SJCRH30 (cell line): ENCODE measurements at regions not wholly inside any gene's neighbourhood (a gene's known extent, or its start where the extent isn't known, plus 50 kb on each side); places are given as distances from the start of the nearest gene placed in this dataset.

ENCODE experiments used
- DNase-seq, 2 experiments: peaks; one replicate each; pipeline ENCODE4 v3.0.0-alpha.2; 2015 to 2020
- H3K27ac ChIP-seq: fragments of 250-450 bp; sonication (Bioruptor Pico); 2 replicates; pipeline ENCODE4 v1.5.1; 2020; ENCODE audit warnings: mild to moderate bottlenecking, moderate library complexity
- H3K27me3 ChIP-seq: fragments of 250-450 bp; sonication (Bioruptor Pico); 2 replicates; pipeline ENCODE4 v1.5.1; 2020; ENCODE audit warnings: mild to moderate bottlenecking, moderate library complexity
- H3K36me3 ChIP-seq: fragments of 250-450 bp; sonication (Bioruptor Pico); 2 replicates; pipeline ENCODE4 v1.5.1; 2020; ENCODE audit warnings: mild to moderate bottlenecking, moderate library complexity
- H3K4me1 ChIP-seq: fragments of 250-450 bp; sonication (Bioruptor Pico); 2 replicates; pipeline ENCODE4 v1.5.1; 2020; ENCODE audit warnings: mild to moderate bottlenecking, moderate library complexity
- H3K4me3 ChIP-seq: fragments of 250-450 bp; sonication (Bioruptor Pico); 2 replicates; pipeline ENCODE4 v1.5.1; 2020; ENCODE audit warnings: mild to moderate bottlenecking, moderate library complexity
- H3K9me3 ChIP-seq: fragments of 250-450 bp; sonication (Bioruptor Pico); replicated peaks from 2 replicates; pipeline ENCODE4 v1.5.1; 2020; ENCODE audit warnings: mild to moderate bottlenecking, moderate library complexity

DNA sequence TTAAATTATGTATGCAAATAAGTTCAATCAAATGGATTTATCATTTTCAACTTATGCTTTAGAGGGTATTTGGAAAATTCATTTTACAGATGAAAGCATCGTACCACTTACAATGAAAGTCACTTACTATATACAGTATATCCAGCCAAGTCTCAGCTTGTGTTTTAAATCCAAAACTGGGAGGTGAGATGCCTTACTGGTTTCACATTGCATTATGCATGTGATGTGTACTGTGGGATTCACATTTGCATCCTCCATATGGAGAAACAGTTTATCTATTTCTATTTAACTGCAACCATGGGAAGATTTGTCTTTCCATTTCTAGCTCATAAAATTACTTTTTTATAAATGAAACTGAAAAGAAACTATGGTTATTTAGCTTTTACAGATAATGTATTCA is 248.1 kb downstream of the CNTN3 start:
- Histone ChIP-seq H3K9me3 (no peaks in the 10 kb centered on the region), H3K36me3 (no peaks in the 10 kb centered on the region), H3K27ac (no peak overlapping the region), H3K27me3 (no peaks in the 10 kb centered on the region), H3K4me3 (no peak overlapping the region), H3K4me1 (no peaks in the 10 kb centered on the region)
- DNase-seq = no peak

DNA sequence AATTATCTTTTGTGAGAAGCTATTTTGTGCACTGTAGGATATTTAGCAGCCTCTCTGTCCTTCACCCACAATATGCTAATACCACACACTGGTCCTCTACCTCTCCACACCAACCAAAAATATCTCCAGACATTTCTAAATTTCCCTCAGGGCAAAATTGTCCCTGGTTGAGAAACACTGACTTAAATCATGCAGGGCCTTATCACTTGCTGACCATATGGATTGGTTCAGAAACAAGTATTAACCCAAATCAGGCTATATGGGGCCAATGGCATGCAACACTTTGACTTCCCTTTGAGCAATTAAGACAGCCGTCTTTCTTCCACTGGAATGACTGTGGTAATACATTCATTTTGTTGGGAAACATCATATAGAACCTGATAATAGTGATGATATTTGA is 251.1 kb downstream of the CNTN3 start:
- Histone ChIP-seq H3K9me3 (no peaks in the 10 kb centered on the region), H3K4me1 (no peaks in the 10 kb centered on the region), H3K36me3 (no peaks in the 10 kb centered on the region), H3K4me3 (no peak overlapping the region), H3K27ac (no peak overlapping the region), H3K27me3 (no peaks in the 10 kb centered on the region)
- no peak for DNase-seq

DNA sequence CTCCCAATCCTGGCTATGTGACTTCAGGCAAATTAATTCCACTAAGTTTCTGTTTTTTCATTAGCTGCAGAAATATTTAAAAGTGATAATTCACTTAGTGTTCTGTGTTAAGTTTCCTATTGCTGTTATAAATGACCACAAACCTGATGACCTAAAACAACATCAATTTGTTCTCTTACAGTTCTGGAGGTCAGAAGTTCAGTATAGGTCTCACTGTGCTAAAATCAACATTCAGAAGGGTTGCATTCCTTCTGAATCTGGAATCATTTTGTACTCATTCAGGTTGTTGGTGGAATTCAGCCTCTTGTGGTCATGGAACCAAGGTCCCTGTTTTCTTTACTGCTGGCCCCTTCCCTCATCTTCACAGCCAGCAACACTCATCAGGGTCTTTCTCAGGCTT is 254.1 kb downstream of the CNTN3 start:
- H3K36me3 ChIP-seq = no peaks in the 10 kb centered on the region
- H3K27ac ChIP-seq = no peak overlapping the region
- no peaks in the 10 kb centered on the region for H3K9me3 ChIP-seq
- H3K4me1 ChIP-seq = no peaks in the 10 kb centered on the region
- H3K27me3 ChIP-seq = no peaks in the 10 kb centered on the region
- no peak for DNase-seq
- no peak overlapping the region for H3K4me3 ChIP-seq

DNA sequence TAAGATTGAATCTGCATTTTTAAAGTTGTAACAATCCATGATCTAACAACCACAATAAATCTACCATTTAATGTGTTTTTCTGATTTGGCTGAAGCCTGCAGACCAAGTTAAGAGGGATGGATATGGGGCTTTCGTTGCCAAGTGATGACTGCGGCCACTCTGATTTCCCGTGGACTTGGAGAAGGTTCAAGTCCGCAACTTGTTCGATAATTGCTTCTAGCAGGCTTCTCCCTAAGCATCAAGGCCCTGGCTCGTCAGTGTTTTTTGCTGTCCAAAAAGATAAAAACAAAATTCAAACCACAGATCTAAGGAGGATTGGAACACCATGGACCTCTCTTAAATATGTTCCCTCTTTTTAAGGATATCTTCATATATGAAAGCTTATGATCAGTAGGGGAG is 256.6 kb downstream of the CNTN3 start:
- H3K27me3 ChIP-seq = no peaks in the 10 kb centered on the region
- no peak for DNase-seq
- H3K36me3 ChIP-seq = no peaks in the 10 kb centered on the region
- H3K4me3 ChIP-seq = no peak overlapping the region
- no peaks in the 10 kb centered on the region for H3K4me1 ChIP-seq
- no peaks in the 10 kb centered on the region for H3K9me3 ChIP-seq
- H3K27ac ChIP-seq = no peak overlapping the region

DNA sequence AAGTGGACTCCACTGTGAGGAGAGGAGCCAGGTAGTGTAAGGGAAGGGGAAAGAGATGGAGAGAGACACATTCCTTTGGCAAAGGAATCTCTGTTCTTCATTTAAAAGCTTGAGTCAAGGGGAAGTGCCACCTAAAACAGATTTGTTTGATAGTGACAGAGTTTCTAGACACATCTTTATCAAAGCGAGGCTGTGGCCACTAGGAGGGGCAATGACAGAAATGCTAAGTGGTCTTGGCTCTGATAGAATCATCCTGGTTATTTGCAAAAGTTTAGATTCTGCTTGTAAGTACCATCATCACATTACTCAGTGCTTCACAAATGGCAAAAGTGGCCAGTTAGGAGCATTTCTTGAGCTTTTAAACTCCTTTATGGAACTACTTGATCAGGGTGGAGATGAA is 261.4 kb downstream of the CNTN3 start:
- Histone ChIP-seq H3K36me3 (no peaks in the 10 kb centered on the region), H3K4me1 (no peaks in the 10 kb centered on the region), H3K27me3 (no peaks in the 10 kb centered on the region), H3K27ac (no peak overlapping the region), H3K9me3 (no peaks in the 10 kb centered on the region), H3K4me3 (no peak overlapping the region)
- DNase-seq = peak in 1 of 2 experiments; percentile 1

DNA sequence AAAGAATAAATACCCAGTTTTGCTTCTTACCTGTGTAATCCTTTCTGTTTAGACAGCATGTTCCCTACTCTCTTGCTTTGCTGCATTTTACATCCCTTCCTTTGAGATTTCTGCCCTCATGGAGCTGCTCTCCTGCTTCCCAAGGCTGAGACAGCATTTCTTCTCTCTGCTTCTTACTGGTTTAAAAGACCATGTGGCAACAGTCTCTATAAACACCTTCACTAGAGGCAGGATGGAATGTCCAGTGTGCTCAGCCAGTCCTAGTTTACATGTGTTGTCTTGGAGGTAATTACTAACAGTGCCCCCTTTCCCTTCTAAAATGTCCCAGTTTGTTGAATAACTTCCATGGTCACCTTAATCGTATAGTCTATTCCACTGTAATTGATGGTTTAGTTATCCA is 262.3 kb downstream of the CNTN3 start:
- no peak overlapping the region for H3K4me3 ChIP-seq
- no peaks in the 10 kb centered on the region for H3K27me3 ChIP-seq
- H3K27ac ChIP-seq = no peak overlapping the region
- H3K9me3 ChIP-seq = no peaks in the 10 kb centered on the region
- H3K4me1 ChIP-seq = no peaks in the 10 kb centered on the region
- no peak for DNase-seq
- no peaks in the 10 kb centered on the region for H3K36me3 ChIP-seq

DNA sequence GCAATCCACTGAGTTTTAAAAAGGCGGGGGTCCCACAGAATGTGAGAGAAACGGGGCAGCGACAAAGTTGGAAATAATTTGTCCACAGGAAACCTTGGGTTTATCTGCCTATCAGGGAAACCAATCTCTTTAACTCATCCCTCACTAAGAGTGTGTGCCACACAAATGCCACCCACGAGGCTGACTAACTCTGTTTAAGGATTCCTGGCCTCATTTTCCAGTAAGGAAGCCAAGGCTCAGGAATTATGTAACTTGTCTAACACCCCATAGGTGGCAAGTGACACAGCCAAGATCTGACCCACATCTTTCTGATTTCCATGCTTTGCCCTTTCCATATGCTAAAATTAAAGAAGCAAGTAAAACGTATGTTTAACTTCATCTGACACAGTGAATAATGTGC is 263.2 kb downstream of the CNTN3 start:
- H3K4me1 ChIP-seq = no peaks in the 10 kb centered on the region
- no peak overlapping the region for H3K4me3 ChIP-seq
- H3K9me3 ChIP-seq = no peaks in the 10 kb centered on the region
- H3K27me3 ChIP-seq = no peaks in the 10 kb centered on the region
- H3K36me3 ChIP-seq = no peaks in the 10 kb centered on the region
- no peak for DNase-seq
- no peak overlapping the region for H3K27ac ChIP-seq

DNA sequence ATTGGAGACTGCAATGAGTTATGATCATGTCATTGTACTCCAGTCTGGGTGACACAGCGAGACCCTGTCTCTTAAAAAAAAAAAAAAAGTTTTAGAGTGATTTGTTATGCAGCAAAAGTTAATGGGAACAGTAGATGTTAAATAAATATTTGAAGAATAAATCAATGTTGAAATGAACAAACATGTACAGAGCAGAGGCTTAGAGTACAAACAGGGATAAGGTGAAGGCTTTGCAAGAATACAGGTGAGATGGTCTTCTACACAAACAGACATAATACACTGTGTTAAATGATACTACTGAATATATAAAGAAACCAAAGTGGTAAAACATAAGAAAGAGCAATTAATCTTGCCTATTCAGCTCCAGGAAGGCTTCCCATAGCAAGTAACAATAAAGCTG is 265.4 kb downstream of the CNTN3 start:
- Histone ChIP-seq H3K9me3 (no peaks in the 10 kb centered on the region), H3K36me3 (no peaks in the 10 kb centered on the region), H3K4me1 (no peaks in the 10 kb centered on the region), H3K4me3 (no peak overlapping the region), H3K27me3 (no peaks in the 10 kb centered on the region), H3K27ac (no peak overlapping the region)
- no peak for DNase-seq

DNA sequence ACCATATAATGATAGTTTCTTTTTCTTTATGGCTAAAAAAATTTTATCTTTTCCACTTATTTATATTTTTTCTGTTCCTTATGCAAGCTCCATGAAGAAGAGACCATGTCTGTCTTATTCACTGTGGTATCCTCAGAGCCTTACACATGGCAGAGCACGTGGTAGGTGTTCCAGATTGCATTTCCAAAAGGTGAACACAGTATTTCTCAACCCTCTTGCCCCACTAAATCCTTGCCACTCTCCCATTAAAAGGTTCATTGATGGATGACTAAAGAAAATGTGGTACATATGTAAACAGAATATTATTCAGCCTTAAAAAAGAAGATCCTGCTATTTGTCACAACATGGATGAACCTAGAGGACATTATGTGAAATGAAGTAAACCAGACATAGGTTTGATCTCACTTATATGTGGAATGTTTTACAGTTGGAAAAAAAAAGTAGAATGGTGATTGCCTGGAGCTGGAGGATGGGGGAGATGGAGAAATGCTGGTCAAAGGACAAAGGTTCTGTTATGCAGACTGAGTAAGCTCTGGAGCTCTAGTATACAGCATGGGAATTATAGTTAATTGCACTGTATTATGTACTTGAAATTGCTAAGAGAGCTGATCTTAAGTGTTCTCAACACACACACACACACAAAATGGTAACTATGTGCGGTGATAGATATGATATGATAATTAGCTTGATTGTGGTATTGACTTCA is 266.7 kb downstream of the CNTN3 start:
- no peaks in the 10 kb centered on the region for H3K27me3 ChIP-seq
- no peak overlapping the region for H3K27ac ChIP-seq
- no peaks in the 10 kb centered on the region for H3K9me3 ChIP-seq
- H3K36me3 ChIP-seq = no peaks in the 10 kb centered on the region
- H3K4me1 ChIP-seq = no peaks in the 10 kb centered on the region
- DNase-seq = no peak
- no peak overlapping the region for H3K4me3 ChIP-seq

DNA sequence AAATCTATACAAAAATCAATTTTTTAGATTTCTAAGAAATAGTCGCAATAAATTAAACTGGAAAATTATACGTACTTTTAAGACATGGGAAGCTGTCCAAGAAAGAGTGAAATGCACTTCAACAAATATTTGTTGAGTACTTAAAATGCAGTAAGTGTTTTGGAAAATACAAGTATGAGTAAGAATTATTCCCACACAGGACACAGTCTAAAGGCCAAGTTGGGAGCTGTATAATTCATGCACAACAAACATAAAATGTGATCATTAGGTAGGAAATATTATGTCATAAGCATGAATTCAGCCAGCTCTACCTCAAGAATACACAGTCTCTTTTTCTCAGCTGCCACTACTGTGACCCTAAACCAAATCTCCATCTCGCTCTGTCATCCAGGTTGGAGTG is 267.6 kb downstream of the CNTN3 start:
- H3K4me1 ChIP-seq = no peaks in the 10 kb centered on the region
- H3K27ac ChIP-seq = no peak overlapping the region
- no peak overlapping the region for H3K4me3 ChIP-seq
- H3K9me3 ChIP-seq = no peaks in the 10 kb centered on the region
- no peaks in the 10 kb centered on the region for H3K36me3 ChIP-seq
- no peak for DNase-seq
- no peaks in the 10 kb centered on the region for H3K27me3 ChIP-seq

DNA sequence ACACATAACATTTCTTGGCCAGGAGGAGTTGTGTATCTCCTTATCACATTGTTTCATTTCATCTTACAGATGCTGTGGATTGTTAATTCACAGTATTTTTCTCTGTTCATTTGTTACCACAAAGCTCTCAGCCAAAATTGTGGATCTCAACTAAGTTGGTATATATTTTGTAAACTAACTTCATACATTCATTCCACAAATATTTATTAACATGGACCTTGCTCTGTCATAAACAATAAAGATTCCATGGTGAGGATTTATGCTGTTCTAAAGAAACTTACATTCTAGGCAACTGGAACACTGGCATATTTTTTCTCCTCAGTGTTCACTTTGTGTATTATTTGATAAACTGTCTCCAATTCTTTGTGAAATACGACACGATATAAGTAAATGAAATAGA is 268.8 kb downstream of the CNTN3 start:
- H3K9me3 ChIP-seq = no peaks in the 10 kb centered on the region
- H3K4me1 ChIP-seq = no peaks in the 10 kb centered on the region

DNA sequence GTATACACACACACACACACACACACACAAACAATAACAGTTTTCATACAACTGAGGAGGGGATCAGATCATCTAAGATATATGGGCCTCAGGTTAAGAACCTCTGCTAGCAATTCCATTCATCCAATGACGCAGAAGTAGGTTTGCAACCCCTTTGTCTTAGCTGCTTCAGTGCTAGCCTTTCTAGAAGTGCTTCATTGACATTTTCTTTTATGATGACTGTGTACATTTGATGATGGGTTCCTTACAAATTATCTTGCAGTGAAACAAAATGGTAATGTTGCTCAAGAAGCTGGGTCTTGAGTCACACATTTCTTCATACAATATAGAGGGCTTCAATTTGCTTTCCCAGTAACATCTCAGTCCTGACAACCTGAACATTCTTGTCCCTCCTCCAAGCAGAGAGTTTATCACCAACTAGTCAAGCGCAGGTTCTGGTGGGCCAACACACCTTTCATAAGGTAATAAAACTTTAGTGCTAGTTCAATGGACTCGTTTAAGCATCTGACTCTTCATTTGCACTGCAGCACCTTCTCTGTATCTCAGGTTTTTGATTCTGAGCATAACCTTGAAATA is 269.5 kb downstream of the CNTN3 start:
- Histone ChIP-seq H3K27ac (no peak overlapping the region), H3K36me3 (no peaks in the 10 kb centered on the region), H3K4me3 (no peak overlapping the region), H3K27me3 (no peaks in the 10 kb centered on the region), H3K4me1 (no peaks in the 10 kb centered on the region), H3K9me3 (no peaks in the 10 kb centered on the region)
- no peak for DNase-seq

More for the DNA sequence above, 268.8 kb downstream of the CNTN3 start:
- H3K36me3 ChIP-seq = no peaks in the 10 kb centered on the region
- H3K27ac ChIP-seq = no peak overlapping the region
- H3K27me3 ChIP-seq = no peaks in the 10 kb centered on the region
- no peak for DNase-seq
- H3K4me3 ChIP-seq = no peak overlapping the region

DNA sequence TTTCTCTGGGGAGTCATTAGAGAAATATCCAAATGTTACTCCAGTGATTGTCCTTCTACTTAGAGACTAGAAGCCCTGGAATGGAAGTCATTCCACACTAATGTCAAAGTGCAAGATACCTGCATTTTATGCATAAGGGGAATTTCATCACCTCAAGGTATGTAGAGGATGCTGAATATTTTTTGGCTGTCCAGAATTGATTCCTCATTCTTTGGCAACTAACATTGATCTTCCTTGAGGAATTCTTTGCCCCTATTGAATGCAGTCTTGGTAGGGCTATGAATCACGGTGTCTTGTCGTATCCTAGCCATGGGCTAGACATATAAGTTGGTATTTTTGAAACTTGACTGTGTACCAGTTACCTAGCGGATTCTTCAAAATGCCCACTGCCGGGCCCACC is 271.1 kb downstream of the CNTN3 start:
- no peaks in the 10 kb centered on the region for H3K36me3 ChIP-seq
- H3K9me3 ChIP-seq = no peaks in the 10 kb centered on the region
- H3K27me3 ChIP-seq = no peaks in the 10 kb centered on the region
- no peak overlapping the region for H3K27ac ChIP-seq
- H3K4me3 ChIP-seq = no peak overlapping the region
- DNase-seq = no peak
- H3K4me1 ChIP-seq = no peaks in the 10 kb centered on the region

DNA sequence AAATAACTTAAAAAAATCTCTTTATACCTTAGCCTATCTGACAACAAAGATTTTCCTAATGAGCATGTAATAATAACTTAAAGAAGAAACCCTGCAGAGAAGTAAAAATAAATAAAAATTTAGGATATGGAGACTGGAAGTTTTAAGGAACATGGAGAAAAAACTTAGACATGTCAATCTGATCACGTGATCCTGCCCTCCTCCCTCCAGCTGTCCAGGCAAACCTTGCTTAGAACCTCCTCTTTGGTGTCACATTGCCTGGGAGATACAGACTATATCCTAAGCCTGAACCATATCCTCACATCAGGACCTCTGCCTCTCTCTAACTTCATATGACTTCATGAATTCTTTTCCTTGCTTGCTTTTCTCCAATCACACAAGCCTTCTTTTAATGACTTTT is 275.5 kb downstream of the CNTN3 start:
- Histone ChIP-seq H3K4me1 (no peaks in the 10 kb centered on the region), H3K36me3 (no peaks in the 10 kb centered on the region), H3K4me3 (no peak overlapping the region), H3K9me3 (no peaks in the 10 kb centered on the region), H3K27ac (no peak overlapping the region), H3K27me3 (no peaks in the 10 kb centered on the region)
- no peak for DNase-seq

DNA sequence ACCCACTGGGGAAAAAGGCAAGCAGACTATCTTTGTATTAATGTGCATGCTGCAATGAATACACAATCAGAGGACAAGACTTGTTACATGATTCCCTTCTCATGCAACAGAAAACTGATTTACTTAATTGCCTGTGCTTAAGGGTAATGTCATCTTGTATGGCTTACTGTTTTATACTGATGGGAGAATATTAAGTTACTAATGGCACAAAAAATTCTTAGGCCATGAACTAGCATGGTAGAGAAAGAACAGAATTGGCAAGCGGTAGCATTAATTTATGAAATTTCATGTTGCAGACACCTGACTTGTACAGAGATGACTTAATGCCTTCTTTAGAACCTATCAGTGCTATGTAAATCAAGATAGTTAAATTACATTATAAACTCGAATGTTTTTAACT is 282.3 kb downstream of the CNTN3 start:
- Histone ChIP-seq H3K36me3 (no peaks in the 10 kb centered on the region), H3K4me1 (no peaks in the 10 kb centered on the region), H3K27ac (no peak overlapping the region), H3K9me3 (no peaks in the 10 kb centered on the region), H3K4me3 (no peak overlapping the region), H3K27me3 (no peaks in the 10 kb centered on the region)
- DNase-seq = no peak

DNA sequence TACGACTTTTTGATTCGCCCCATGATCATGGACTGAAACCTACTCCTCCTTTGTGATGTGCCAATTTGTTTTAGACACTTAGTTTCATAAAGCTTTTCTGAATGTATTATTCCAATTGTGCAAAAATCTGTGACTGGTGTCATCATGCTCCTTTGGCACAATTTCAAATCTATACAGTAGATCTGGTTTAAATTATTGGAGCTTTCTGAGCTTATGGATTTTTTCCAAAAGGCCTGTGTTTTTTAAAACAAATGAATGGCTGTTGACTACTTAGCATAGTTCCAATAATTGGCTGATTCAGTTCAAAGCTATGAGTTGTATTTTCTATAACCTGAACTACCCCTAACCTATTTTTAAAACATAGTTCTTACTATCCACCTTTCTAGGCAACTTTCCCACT is 282.7 kb downstream of the CNTN3 start:
- no peak for DNase-seq
- Histone ChIP-seq H3K27ac (no peak overlapping the region), H3K4me1 (no peaks in the 10 kb centered on the region), H3K9me3 (no peaks in the 10 kb centered on the region), H3K4me3 (no peak overlapping the region), H3K36me3 (no peaks in the 10 kb centered on the region), H3K27me3 (no peaks in the 10 kb centered on the region)
